ENCODE measurements at regions not wholly inside any gene's neighbourhood (a gene's known extent, or its start where the extent isn't known, plus 50 kb on each side); places are given as distances from the start of the nearest gene placed in this dataset.

- no peaks in the 10 kb centered on the region for H3K9me3 ChIP-seq (ENCODE audit: low read depth, low read length)
- TF ChIP-seq EZH2 (IDR thresholded peaks at IDR 0.05), result no peak
- no peak overlapping the region for H3K9ac ChIP-seq (ENCODE audit: insufficient read length)
- no peaks in the 10 kb centered on the region for H3K36me3 ChIP-seq (ENCODE audit: insufficient read depth, low read length)
- no peak overlapping the region for H3K27ac ChIP-seq
- H3K4me3 ChIP-seq, result no peak overlapping the region
- no peak for DNase-seq (ENCODE audit: low read depth, low spot score)
Observed at GRCh38 chr4:124948976-124949597, 236.6 kb upstream of the ANKRD50 start.

GRCh38 chr4:124947622-124948265 lies 235.2 kb upstream of the ANKRD50 start:
- H3K36me3 ChIP-seq (ENCODE audit: insufficient read depth, low read length), result no peaks in the 10 kb centered on the region
- no peak for DNase-seq (ENCODE audit: low read depth, low spot score)
- no peak overlapping the region for H3K27ac ChIP-seq
- peak overlapping the region; percentile 25 for H3K9ac ChIP-seq (ENCODE audit: insufficient read length)
- peak overlapping the region; percentile 8; the same call in 1 of the 2 replicates for H3K4me3 ChIP-seq
- TF ChIP-seq POLR2AphosphoS5 (IDR thresholded peaks at IDR 0.05; ENCODE audit: borderline replicate concordance, low read depth, low read length) (no peak), FOXP2 (optimal IDR thresholded peaks at IDR 0.05; ENCODE audit: control extremely low read depth, extremely low read length, insufficient read depth) (no peak), EZH2 (IDR thresholded peaks at IDR 0.05) (no peak)
- H3K9me3 ChIP-seq (ENCODE audit: low read depth, low read length), result no peaks in the 10 kb centered on the region

- no peaks in the 10 kb centered on the region for H3K9me3 ChIP-seq (ENCODE audit: low read depth, low read length)
- DNase-seq (ENCODE audit: low read depth, low spot score), result no peak
- no peak overlapping the region for H3K4me3 ChIP-seq
- H3K36me3 ChIP-seq (ENCODE audit: insufficient read depth, low read length), result no peaks in the 10 kb centered on the region
- no peak overlapping the region for H3K9ac ChIP-seq (ENCODE audit: insufficient read length)
- TF ChIP-seq EZH2 (IDR thresholded peaks at IDR 0.05) (no peak), POLR2AphosphoS5 (IDR thresholded peaks at IDR 0.05; ENCODE audit: borderline replicate concordance, low read depth, low read length) (no peak), FOXP2 (optimal IDR thresholded peaks at IDR 0.05; ENCODE audit: control extremely low read depth, extremely low read length, insufficient read depth) (no peak)
- no peak overlapping the region for H3K27ac ChIP-seq
Observed at GRCh38 chr4:124946696-124947095, 234.2 kb upstream of the ANKRD50 start.

DNA sequence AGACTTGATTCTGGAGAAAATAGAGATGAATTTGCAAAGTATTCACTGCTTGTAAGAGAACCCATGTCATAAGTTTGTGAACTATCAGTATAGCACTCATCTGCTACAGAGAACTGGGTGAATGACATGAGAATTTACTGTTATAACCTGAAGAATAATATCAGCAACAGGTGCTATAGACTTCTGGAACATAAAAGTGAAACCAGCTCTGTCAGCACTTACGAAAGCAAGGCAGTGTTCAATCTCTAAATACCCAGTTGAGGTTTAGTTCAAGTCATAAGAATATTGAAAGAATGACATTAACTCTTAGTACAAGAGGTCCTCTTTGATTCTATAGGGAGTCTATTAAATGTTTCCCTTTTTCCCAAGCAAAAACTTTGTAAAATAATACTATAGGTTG lies 232.9 kb upstream of the ANKRD50 start:
- Histone ChIP-seq H3K4me3 (no peak overlapping the region), H3K9me3 (ENCODE audit: low read depth, low read length) (no peaks in the 10 kb centered on the region), H3K36me3 (ENCODE audit: insufficient read depth, low read length) (no peaks in the 10 kb centered on the region), H3K9ac (ENCODE audit: insufficient read length) (no peak overlapping the region), H3K27ac (no peak overlapping the region)
- no peak for DNase-seq (ENCODE audit: low read depth, low spot score)
- TF ChIP-seq EZH2 (IDR thresholded peaks at IDR 0.05) (no peak), FOXP2 (optimal IDR thresholded peaks at IDR 0.05; ENCODE audit: control extremely low read depth, extremely low read length, insufficient read depth) (no peak), POLR2AphosphoS5 (IDR thresholded peaks at IDR 0.05; ENCODE audit: borderline replicate concordance, low read depth, low read length) (no peak)

- Histone ChIP-seq H3K9ac (ENCODE audit: insufficient read length) (no peak overlapping the region), H3K27ac (no peak overlapping the region), H3K36me3 (ENCODE audit: insufficient read depth, low read length) (no peaks in the 10 kb centered on the region), H3K9me3 (ENCODE audit: low read depth, low read length) (no peaks in the 10 kb centered on the region), H3K4me3 (no peak overlapping the region)
- TF ChIP-seq POLR2AphosphoS5 (IDR thresholded peaks at IDR 0.05; ENCODE audit: borderline replicate concordance, low read depth, low read length) (no peak), FOXP2 (optimal IDR thresholded peaks at IDR 0.05; ENCODE audit: control extremely low read depth, extremely low read length, insufficient read depth) (no peak), EZH2 (IDR thresholded peaks at IDR 0.05) (no peak)
- no peak for DNase-seq (ENCODE audit: low read depth, low spot score)
Observed at GRCh38 chr4:124943938-124944337, 231.4 kb upstream of the ANKRD50 start.

DNA sequence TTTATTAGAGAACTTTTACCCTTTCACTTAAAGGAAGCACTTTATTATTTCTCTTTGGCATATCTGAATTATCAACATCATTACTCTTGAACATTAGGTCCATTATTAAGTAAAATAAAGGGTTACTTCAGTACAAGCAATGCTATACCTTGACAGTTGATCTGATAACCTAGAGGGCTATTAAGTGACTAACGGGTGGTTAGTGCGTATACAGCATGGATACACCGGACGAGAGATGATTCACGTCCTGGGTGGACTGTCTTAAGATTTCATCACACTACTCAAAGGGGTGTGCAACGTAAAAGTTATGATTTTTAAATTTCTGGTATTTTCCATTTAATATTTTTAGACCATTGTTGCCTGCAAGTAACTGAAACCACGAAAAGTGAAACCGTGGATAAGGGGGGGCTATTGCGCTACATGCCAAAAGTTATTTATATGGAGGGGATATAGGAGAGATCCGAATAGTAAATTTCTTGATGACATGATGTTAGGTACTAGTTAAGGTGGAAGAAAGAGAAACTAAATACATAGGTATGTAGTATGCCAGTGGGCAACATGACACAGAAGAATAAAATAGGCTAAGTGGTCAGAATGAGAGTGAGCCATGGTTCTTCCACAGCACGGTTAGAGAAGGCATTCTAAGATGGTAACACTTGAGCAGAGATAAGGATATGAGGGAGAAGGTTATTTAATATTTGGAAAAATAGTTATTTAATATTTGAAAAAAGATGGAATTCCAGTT lies 230.8 kb upstream of the ANKRD50 start:
- no peak overlapping the region for H3K9ac ChIP-seq (ENCODE audit: insufficient read length)
- no peaks in the 10 kb centered on the region for H3K9me3 ChIP-seq (ENCODE audit: low read depth, low read length)
- H3K4me3 ChIP-seq, result no peak overlapping the region
- no peak for DNase-seq (ENCODE audit: low read depth, low spot score)
- H3K36me3 ChIP-seq (ENCODE audit: insufficient read depth, low read length), result no peaks in the 10 kb centered on the region
- TF ChIP-seq POLR2AphosphoS5 (IDR thresholded peaks at IDR 0.05; ENCODE audit: borderline replicate concordance, low read depth, low read length) (no peak), EZH2 (IDR thresholded peaks at IDR 0.05) (no peak)
- no peak overlapping the region for H3K27ac ChIP-seq

DNA sequence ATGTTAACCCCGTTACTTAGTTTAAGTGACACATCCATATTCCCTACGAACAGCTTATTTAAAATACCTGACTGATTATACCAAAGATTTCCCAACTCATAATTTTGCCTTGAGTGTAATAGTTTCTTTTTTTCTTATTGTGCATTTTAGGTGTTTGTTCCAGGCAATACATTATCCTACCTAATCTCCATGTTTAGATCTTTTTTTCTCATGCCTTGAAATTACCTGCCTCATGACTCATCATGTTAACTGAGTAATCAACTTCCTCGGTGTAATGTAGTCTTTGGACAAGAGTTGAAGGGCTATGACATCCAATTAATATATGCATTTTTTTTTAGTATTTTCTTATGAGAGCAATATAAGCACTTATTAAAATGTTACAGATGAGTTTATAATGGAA lies 228.7 kb upstream of the ANKRD50 start:
- Histone ChIP-seq H3K4me3 (no peak overlapping the region), H3K36me3 (ENCODE audit: insufficient read depth, low read length) (no peaks in the 10 kb centered on the region), H3K9me3 (ENCODE audit: low read depth, low read length) (no peaks in the 10 kb centered on the region), H3K27ac (no peak overlapping the region), H3K9ac (ENCODE audit: insufficient read length) (no peak overlapping the region)
- TF ChIP-seq POLR2AphosphoS5 (IDR thresholded peaks at IDR 0.05; ENCODE audit: borderline replicate concordance, low read depth, low read length), result no peak
- TF ChIP-seq EZH2 (IDR thresholded peaks at IDR 0.05), result no peak
- TF ChIP-seq FOXP2 (optimal IDR thresholded peaks at IDR 0.05; ENCODE audit: control extremely low read depth, extremely low read length, insufficient read depth), result no peak
- DNase-seq (ENCODE audit: low read depth, low spot score), result no peak

- Histone ChIP-seq H3K9ac (ENCODE audit: insufficient read length) (no peak overlapping the region), H3K9me3 (ENCODE audit: low read depth, low read length) (no peaks in the 10 kb centered on the region), H3K4me3 (no peak overlapping the region), H3K36me3 (ENCODE audit: insufficient read depth, low read length) (no peaks in the 10 kb centered on the region), H3K27ac (no peak overlapping the region)
- DNase-seq (ENCODE audit: low read depth, low spot score), result no peak
- no peak for TF ChIP-seq POLR2AphosphoS5 (IDR thresholded peaks at IDR 0.05; ENCODE audit: borderline replicate concordance, low read depth, low read length)
Observed at GRCh38 chr4:124940387-124940786, 227.9 kb upstream of the ANKRD50 start.
